ENCODE measurements at regions not wholly inside any gene's neighbourhood (a gene's known extent, or its start where the extent isn't known, plus 50 kb on each side); places are given as distances from the start of the nearest gene placed in this dataset.

DNA sequence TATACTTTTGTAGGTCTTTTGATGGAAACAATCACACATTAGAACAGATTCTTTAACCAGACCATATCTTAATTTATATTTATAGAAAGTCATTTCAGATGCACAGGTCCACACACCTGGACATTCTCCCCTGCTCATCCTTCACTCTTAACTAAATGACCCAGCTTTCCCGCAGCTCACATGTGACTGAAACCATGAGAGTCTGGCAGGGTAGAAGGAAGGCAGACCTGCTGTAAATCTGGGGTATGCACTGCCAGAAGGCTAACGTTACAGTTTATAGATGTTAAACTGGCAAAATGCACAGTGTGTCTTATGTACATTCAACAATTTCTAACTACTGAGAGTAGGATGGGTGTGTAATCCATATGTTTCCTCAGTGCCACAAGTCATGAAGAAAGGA lies 359.5 kb upstream of the SPTLC3 start:
- TF ChIP-seq EZH2 (IDR thresholded peaks at IDR 0.05; ENCODE audit: borderline replicate concordance, low read length), result no peak
- TF ChIP-seq, protein P1, sequence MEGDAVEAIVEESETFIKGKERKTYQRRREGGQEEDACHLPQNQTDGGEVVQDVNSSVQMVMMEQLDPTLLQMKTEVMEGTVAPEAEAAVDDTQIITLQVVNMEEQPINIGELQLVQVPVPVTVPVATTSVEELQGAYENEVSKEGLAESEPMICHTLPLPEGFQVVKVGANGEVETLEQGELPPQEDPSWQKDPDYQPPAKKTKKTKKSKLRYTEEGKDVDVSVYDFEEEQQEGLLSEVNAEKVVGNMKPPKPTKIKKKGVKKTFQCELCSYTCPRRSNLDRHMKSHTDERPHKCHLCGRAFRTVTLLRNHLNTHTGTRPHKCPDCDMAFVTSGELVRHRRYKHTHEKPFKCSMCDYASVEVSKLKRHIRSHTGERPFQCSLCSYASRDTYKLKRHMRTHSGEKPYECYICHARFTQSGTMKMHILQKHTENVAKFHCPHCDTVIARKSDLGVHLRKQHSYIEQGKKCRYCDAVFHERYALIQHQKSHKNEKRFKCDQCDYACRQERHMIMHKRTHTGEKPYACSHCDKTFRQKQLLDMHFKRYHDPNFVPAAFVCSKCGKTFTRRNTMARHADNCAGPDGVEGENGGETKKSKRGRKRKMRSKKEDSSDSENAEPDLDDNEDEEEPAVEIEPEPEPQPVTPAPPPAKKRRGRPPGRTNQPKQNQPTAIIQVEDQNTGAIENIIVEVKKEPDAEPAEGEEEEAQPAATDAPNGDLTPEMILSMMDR (conservative IDR thresholded peaks at IDR 0.05 in 1 of 2, IDR thresholded peaks at IDR 0.05 in 1 of 2; ENCODE audit: extremely low read depth in 1 of 2, insufficient read depth in 1 of 2, low read depth in 1 of 2, low read length in 2 of 2), result no peak
